CD4-positive, alpha-beta T cell treated with Interleukin-6 for 4 hours (primary cell): ENCODE measurements at regions not wholly inside any gene's neighbourhood (a gene's known extent, or its start where the extent isn't known, plus 50 kb on each side); places are given as distances from the start of the nearest gene placed in this dataset.

ENCODE experiments used
- DNase-seq: peaks from one replicate; pipeline ENCODE4 v3.0.0-alpha.2; 2020; ENCODE audit warnings: mixed read lengths

DNA sequence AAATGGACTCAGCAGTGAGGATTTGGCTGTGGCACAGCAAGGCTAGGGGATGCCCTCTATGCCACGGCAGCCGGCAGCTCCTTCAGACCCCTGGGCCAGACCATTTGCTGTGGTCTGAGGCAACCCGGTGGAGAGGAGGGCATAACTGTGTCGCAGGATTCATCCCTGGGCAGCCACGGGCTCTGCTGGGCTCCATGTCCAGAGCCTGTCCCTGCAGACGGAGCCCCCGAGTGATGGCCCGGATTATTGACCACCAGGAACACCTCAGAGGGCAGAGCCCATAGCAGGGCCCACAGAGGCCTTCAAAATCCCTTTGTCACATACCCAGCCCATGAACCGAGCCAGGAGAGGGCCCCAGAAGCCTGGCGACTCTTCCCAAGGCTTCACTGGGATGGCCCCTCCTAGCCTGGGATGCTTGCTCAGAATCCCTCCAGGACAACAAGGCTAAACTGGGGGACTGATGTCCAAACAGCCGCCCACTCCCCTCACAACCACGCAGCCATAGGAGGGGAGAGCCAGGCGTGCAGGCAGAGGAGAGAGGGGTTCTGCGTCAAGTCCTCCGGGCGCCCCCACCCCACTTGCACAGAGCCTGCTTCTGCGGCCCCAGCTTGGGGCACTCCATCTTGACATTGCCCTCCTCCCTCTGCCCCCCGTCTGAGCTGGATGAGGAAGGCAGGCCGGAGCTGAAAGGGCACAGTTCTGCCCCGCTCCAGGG lies 68.2 kb upstream of the AFDN start:
- DNase-seq, result no peak

- no peak for DNase-seq
These were observed 67.5 kb upstream of the AFDN start for GRCh38 chr6:167759206-167759605.

DNA sequence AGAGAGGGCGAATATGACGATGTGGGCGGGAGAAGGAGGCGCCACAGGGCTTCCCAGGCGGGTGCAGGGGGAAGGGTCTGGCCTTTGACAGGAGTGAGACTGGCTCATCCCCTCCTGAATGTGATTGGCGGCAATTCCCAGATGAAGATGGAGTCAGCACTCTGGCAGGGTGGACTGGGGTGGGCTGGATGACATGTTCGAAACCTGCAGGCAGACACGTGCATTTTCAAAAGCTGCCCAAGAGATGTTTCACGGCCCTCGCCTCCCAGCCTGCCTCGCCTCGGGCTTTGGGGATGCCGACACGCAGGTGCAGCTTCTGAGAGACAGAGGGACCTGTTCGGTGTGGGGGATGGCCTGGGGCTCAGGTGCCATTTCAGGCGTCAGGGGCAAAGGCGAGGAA lies 66.8 kb upstream of the AFDN start:
- no peak for DNase-seq

DNA sequence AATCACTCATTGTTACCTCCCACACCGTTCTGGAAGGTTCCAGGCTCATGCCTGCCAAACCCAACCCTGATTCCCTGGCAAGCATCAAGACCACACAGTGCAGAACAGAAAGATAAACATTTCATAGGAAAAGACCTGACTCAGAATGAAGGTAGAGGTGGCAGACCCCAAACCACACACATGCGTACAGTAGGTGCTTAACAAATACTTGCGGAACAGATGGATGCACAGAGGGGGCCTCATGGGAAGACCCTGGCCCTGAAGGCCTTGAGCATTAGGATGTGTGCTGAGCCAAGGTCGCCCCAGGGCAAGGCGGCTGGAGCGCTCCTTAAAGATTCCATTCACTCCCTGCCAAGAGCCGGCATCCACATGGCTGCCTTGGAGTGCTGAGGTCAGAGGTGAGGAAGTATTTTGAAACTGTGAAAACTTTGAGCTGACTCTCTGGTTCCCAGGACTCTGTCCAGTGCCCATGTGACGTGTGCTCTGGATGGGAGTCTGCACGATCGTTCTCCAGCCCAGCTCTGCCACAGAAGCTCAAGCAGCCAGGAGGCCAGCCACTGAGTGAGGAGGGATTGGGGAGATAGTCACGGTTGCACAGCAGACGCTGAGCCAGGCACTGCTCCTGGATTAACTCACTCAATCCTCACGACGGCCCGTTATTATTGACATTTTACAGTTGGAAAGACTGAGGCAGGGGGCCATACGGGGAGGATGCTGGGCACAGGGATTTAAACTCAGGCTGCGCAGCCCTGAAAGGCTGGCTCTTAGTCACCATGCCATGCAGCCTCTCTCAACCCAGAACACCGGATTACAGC lies 65.5 kb upstream of the AFDN start:
- DNase-seq, result no peak

- no peak for DNase-seq
These were observed 64.9 kb upstream of the AFDN start for GRCh38 chr6:167761794-167762258.

GRCh38 chr6:167762259-167762962 lies 64.3 kb upstream of the AFDN start:
- no peak for DNase-seq

DNA sequence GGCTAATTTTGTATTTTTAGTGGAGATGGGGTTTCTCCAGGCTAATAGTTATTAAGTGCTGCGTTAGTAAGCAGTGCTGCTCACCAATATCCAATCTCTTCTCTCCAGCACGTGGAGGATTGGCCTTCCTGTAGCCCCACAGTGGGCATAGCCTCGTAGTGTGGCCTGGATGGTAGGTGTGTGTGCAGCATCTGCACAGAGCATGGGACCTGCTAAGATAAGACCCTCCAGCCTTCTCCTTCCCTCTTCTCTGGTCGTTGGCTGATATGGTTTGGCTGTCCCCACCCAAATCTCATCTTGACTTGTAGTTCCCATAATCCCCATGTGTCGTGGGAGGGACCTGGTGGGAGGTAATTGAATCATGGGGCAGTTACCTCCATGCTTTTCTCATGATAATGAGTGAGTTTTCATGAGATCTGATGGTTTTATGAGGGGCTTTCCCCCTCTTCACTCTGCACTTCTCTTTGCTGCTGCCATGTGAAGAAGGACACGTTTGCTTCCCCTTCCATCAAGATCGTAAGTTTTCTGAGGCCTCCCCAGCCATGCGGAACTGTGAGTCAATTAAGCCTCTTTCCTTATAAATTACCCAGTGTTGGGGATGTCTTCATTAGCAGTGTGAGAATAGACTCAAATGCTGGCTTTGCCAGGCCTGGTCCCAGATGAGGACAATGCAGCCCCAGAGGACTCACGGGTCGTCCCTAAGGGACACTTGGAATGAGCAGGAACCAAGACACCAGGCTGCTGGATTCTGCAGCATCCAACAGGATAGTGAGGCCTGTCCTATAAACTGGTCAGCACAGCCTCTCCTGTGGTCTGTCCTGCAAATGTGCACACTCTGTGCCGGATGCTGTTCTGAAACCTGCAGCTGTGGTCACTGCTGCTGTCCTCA lies 63.4 kb upstream of the AFDN start:
- no peak for DNase-seq

GRCh38 chr6:167764215-167764614 lies 62.5 kb upstream of the AFDN start:
- no peak for DNase-seq

GRCh38 chr6:167764713-167765479 lies 61.8 kb upstream of the AFDN start:
- DNase-seq, result no peak

DNA sequence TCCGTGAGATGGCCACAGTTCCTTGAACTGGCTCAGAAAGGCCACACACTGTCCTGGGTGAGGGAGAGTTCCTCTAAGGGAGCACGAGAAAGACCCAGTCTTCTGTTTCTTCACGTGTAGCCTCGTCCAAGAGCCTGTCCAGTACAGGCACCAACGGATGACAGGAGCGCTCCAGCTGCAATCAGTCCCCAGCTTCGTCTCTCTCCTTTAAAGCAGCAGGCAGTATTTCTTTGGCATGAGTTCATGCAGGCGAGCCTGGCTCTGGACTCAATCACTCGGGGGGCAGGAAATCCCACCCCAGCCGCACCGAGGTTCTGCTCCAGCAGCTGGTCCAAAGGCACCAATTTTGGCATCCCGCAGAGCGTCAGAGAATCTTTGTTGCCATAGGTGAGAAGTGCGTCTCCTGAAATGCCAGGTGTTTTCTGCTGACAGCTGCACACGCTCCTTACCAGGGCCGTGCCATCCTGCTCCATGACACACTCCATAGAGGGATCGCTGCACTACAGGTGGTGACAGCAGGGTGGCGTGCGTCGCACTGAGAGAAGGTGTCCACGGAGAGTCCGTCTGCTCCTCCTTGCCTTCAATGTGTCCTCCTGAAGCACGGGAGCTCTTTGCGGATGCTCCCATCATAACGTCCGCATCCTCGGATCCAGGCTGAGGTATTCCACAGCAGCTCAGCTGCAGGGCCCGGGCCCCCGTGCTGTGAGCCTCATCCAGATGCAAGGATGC lies 59.6 kb upstream of the AFDN start:
- DNase-seq, result no peak

DNA sequence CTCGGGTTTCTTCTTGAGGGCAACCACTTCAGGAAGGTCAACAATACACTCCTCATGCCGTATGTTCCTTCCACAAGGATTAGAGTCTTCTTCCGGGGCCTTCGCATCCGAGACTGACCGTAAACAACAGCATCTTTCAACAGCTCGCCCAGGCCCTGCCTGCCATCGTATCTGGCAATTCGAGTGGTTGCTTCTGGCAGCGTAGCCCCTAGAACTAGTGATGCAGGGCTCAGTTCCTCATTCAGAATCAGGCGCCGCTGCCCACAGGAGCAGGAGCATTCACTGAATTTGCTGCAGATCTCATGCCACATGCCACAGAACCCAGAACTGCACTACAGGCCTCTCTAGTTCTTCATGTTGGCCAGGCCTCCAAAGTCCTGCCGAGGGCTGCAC lies 59.0 kb upstream of the AFDN start:
- no peak for DNase-seq

DNA sequence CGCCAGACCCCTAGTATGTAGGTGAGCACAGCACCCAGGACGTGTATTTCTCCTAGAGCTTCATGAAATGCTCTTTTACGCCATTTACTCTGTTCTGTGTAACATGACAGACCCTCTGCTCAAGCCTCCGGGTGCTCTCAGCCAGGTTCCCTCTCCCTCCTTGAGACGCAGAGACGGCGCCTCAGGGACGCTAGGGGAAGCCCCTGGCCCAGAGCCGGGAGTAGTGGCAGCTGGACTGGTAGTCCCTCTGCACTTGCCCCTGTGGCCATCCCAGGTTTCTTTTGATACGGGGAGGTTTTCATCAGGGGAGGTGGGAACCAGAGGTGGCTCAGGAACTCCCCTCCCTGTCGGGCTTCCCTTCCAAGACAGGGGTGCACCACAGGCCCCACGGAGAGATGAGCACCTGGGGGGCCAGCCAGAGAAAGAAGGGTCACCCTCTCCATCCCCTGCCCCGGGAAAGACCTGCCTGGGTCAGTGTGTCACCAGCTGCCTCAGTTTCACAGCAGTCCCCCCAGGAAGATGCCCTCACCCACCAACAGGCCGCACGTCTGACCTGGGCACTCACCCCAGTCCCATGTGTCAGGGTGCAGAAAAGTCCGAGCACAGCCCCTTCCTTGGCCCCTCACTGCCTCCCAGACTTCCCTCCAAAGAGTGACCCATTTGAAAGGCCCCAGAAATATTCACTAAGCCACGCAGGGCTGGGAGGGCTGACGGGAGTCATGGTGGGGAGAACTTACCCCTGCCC lies 58.1 kb upstream of the AFDN start:
- no peak for DNase-seq

- DNase-seq, result no peak
These were observed 57.1 kb upstream of the AFDN start for GRCh38 chr6:167769408-167770190.

GRCh38 chr6:167770291-167770955 lies 56.3 kb upstream of the AFDN start:
- DNase-seq, result no peak

GRCh38 chr6:167774881-167775280 lies 51.8 kb upstream of the AFDN start:
- DNase-seq, result no peak

- DNase-seq, result no peak
These were observed 49.6 kb upstream of the AFDN start for GRCh38 chr6:167776906-167777627.
